GM20000 (cell line): ENCODE measurements at regions not wholly inside any gene's neighbourhood (a gene's known extent, or its start where the extent isn't known, plus 50 kb on each side); places are given as distances from the start of the nearest gene placed in this dataset.

ENCODE experiments used
- DNase-seq: peaks from one replicate; pipeline ENCODE4 v3.0.0; 2012; ENCODE audit warnings: low spot score
- CTCF ChIP-seq: IDR thresholded peaks from 2 replicates; pipeline ENCODE4 v1.5.1; 2012; ENCODE audit warnings: mild to moderate bottlenecking, control low read depth; ENCODE audit errors: extremely low read depth, missing control alignments

- no peak for TF ChIP-seq CTCF
- DNase-seq, result no peak
These were observed 109.7 kb downstream of the TMTC3 start for GRCh38 chr12:88251798-88252197.

- TF ChIP-seq CTCF, result no peak
- no peak for DNase-seq
These were observed 111.4 kb downstream of the TMTC3 start for GRCh38 chr12:88253371-88253978.

- TF ChIP-seq CTCF, result no peak
- no peak for DNase-seq
These were observed 113.1 kb downstream of the TMTC3 start for GRCh38 chr12:88255224-88255623.

GRCh38 chr12:88255847-88256246 lies 113.7 kb downstream of the TMTC3 start:
- no peak for TF ChIP-seq CTCF
- no peak for DNase-seq

GRCh38 chr12:88258396-88258795 lies 116.3 kb downstream of the TMTC3 start:
- DNase-seq, result no peak
- no peak for TF ChIP-seq CTCF

GRCh38 chr12:88266806-88267360 lies 124.8 kb downstream of the TMTC3 start:
- TF ChIP-seq CTCF, result no peak
- DNase-seq, result no peak

- no peak for DNase-seq
- no peak for TF ChIP-seq CTCF
These were observed 125.5 kb downstream of the TMTC3 start for GRCh38 chr12:88267630-88268029.
